NCI-H1105 (cell line): ENCODE measurements at regions not wholly inside any gene's neighbourhood (a gene's known extent, or its start where the extent isn't known, plus 50 kb on each side); places are given as distances from the start of the nearest gene placed in this dataset.

Source experiments
- DNase-seq: peaks from one replicate; lab custom pipeline; 2025; lab: John Stamatoyannopoulos, UW

DNA sequence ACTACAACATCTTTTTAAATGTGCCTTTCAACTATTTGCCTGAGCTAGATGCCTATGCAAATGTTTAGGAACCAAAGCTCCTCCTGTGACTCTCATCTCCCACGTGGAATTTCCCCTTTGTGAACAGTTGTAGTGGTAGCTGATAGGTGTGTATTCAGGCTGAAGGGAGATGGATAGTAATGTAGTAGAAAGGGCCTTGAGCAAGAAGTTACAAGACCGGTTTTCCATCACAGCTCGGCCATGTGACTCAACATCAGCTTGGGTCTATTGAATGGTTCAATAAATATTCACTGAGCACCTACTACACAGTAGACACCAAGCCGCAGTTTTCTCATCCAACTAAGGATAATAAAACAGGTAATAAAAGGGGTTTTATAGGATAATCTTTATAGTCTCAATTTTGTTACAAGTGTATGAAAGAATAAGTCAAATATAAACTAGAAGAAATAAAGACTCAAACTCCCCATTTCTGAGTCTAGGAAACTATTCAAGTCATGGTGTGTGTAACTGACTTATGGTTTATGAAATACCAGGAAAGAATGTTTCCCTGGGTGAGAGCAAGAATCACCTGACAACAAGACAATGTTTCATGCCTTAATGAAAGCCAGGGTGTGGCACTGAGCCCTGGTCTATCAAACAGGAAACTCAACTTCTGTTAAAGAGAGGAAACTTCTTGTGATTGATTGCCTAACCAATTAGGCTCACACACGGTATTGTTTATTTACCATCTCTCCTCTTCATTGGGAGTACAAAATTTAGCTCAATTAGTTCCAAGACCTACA, 187.1 kb upstream of the SPEF2 start:
- no peak for DNase-seq

DNA sequence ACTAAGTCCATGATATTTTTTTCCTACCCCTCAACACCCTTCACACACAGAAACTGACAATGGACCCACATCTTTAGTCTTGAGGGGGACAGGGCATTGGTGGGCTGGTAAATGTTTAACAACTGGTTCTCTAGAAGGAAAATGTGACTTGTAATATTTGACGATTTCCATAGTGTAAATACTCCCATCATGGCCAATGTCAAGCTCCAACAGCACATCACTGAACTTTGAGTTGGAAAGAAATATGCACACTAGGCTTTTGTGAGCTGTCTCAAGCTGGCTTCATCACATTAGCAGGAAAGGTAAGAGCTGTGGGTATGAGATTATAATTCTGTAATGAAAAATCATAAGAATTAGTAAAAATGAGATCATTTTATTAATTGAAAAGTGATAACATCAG, 189.9 kb upstream of the PRLR start:
- no peak for DNase-seq

DNA sequence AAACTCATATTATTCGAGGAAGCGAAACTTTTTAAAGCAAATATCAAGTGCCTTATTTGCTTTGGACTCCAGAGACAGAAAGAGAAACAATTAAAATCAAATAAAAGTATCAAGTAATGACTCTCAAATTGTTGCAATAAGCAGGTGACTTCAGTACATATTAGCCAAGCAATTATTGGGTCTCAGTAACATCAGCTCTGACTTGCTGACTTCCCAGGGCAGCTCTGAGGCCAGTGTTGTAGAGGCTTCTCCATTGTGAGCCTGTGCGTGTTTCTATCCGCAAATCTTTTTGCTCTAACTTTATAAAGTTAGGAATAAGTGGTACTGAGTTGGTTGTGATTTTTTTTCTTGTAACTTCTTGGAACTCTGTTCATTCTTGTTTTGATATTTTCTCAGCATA, 186.8 kb upstream of the PRLR start:
- no peak for DNase-seq

DNA sequence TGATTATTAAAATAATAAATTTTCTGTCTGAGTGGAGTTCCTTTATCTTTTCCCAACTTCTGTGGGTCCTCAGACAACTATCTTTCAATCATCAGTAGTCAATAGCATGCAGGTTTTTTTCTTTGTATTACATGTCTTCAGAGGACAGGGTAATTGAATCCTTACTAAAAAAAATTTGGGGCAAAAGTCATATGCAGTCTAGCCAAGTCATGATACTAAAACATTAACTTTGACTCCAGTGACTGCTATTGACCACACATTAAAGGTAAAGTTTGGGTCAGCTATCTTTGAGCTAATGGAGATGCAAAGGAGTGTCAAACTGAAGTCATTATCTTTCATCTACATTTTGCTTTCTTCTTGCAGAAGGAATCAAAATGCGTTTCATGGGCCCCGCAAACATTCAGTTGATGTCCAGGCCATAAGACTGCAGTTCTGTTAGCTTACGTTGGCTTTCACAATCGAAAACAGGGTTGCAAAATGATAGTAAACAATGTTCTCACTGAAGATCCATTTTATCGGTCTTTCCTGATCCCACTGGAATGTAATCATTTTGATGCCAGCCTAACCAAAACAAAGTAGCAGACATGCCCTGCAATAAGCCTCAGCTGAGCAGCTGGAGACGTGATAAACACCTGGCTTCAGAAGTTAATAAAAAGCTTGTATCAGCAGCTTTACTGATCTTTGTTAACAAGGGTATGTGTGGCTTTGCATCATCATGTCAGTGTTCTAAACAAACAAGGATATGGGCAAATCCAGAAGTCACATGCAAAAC, 186.1 kb upstream of the PRLR start:
- no peak for DNase-seq

DNA sequence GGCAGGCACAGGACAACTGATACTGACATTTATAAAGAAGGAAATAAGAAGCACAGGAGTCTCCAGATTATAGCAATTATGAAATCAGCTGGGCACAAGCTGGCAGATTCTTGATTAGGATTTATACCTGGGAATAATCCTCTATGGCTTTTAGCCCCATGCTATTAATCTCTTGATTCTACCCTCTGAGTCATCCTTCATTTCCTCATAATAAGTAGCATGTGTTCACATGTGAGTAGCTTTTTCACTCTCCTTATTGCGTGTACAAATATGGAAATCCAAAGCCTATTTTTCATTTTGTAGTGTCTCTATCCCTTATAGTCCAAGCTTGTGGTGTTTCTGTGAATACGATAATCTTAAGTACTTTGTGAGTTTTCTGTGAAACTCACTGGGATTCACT, 185.0 kb upstream of the PRLR start:
- no peak for DNase-seq

DNA sequence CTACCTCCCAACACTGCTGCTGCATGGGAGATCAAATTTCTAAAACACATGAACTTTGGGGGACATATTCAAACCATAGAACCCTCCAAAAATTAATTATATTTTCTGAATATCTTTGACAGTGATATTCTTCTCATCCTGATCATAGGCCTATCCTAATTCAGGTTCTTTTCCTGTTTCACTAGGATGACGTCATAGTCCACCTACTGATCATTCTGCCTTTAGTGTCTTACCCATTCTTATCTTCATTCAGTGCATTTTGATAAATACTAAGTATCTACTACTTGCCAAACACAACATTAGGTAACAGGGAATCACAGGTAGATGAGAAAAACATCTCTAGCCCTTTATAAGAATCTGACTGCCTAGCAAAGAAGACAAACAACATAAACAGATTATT, 179.1 kb upstream of the PRLR start:
- DNase-seq = no peak

DNA sequence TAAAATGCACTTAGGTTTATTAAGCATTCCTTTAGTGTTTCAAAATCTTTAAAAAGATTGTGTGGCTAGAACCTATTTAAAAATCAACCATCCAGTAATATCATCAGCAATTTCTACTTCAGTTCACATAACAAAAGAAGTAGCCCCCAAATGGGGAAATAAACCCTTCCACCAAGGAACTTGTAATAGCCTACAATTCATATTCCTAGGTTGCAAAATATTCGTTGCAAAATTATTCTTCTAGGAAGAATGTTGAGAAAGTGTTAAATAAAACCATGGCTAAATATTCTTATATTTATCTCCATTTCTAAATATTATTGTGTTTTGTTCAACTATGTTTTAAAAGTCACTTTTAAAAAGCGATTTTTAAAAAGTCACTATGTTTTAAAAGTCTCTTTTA, 177.9 kb upstream of the PRLR start:
- DNase-seq = no peak

DNA sequence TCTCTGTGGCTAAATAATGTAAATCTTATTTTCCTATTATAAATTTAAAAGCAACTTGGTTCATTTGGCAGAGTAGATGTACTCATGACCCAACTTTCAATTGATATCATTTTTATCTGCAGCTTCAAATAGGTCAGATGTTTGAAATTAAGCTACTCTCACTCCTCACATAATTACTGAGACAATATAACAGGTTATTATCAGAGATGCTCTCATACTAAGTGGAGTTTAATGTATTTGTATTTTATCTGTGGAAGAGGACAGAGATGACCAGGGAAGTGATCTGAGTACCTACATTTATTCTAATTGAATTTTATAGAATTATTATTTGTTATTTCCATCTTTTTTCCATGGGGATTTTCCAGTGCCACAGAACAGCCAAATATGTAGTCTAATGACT, 177.4 kb upstream of the PRLR start:
- DNase-seq = no peak

DNA sequence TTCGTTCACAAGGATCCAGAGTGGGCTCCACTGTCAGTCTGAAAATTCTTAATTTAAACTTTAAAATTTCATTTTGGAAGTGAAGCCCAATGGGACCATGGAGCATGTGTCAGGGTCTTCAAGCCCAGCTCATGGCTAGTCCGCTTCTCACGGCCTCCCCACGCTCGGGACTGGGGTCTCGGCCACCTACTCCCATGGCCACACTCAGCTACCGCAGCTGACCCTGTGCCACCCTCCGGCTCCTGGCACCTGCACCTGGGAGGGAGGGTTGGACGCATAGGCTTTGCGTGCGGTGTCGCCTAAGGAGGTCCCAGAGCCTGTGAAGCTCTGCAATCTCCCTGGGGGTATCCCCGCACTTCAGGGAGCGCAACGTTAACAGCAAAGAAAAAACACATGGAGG, 175.7 kb upstream of the PRLR start:
- DNase-seq = no peak

DNA sequence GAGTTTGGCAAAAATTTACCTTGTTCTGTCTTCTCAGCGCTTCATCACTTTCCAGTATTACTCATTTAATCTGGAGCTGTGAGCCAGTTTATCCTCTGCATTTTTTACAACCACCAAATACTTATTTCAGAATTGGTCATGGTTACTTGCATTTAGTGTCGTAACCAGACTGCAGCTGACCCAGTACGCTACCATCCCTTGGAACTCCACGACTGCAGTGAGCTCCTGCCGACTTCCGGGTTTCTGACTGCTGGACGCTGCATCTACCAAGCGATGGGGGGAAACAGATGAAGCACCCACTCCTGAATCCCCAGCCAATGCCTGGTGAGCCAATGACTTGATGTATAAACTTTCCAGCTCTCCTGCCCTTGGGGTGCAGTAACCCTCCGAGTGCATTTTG, 174.4 kb upstream of the PRLR start:
- no peak for DNase-seq

DNA sequence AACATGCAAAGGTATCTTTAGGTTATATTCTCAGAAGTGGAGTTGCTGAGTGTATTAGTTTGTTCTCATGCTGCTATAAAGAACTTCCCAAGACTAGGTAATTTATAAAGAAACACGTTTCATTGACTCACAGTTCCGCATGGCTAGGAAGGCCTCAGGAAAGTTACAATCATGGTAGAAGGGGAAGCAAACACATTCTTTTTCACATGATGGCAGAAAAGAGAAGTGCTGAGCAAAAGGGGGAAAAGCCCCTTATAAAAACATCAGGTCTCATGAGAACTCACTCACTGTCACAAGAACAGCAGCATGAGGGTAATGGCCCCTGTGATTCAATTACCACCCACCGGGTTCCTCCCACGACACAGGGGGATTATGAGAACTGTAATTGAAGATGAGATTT, 163.6 kb upstream of the PRLR start:
- no peak for DNase-seq

DNA sequence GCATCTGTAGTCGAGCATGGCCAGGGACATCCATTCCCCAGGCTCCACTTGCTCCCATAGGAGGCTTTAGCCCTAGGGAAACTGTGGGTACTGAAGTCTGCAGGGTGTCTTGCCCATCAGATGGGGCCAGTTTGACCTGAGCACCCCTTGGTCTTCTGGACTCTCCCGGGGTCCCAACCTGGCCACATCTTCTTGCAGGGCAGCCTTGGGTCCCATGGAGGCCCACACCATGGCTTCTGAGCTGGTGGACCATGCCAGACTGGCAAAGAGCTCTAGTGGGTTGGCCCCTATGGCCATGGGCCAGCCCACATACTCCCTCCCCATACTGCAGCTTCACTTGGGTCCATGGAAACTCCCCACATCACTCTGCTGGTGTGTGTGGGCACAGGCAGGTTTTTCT, 154.4 kb upstream of the PRLR start:
- DNase-seq = no peak

DNA sequence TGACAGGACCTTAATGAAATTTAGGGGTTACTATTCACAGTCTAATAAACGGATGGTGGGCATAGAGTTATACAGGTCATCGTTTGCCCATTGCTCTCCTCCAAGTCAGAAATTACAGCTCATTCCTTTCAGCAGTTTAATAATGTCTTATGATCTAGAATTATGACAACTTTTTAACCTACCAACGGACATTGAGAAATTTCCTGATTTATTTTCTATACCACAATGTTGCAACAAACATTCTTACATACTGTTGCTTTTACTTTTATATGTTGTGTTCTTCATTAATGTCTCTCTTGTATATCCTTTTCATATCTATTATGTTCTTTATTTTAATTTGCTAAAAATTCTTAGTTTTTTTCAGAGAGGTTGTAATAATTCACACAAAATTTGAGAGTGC, 152.8 kb upstream of the PRLR start:
- no peak for DNase-seq

DNA sequence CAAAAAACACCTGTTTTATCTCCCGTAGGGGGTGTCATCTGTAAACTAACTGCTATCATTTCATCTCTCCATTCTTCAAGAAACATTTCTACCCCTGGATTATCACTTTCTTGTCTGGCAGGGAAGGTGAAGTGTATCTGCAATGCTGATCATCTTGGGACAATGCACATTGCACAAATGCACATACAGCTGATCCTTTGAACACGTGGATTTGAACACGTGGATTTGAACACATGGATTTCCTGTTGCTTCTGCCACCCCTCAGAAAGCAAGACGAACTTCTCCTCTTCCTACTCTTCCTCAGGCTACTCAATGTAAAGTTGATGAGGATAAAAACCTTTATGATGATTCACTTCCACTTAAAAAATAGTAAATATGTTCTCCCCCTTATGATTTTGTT, 147.4 kb upstream of the PRLR start:
- no peak for DNase-seq

DNA sequence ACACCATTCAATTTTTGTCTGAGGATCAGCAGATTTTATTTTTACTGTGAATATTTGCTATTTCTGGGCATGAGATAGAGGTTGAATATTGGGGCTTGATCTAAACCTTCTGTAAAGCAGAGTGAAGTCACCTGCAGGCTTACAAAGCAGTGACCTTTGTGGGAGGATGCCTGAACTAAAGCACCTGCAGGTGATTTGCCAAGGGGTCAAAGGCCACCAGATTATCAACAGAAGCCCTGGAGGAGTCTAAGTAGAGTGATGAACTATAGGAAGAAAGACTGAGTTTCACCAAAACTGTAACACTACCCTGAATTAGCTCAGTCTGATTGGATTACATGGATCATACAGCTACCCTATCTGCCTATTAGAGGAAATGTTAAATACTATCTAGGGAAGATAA, 144.3 kb upstream of the PRLR start:
- no peak for DNase-seq

DNA sequence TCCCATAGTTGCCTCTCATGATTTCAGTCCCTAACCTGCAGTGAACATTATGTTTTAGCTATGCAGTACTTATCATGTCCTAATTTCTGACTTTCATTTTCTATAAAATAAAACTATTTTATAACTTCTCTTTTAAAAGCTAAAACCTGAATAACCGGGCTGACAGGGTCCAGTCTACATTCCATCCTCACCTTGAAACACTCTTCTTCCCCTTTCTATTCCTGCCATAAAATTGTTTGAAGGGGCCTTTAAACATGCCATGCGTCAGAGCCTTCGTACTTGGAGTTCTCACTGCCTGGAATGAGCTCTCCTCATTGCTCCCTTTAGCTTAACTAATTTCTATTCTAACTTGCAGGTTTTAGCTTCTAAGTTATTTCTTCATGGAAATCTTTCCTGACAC, 143.0 kb upstream of the PRLR start:
- no peak for DNase-seq

DNA sequence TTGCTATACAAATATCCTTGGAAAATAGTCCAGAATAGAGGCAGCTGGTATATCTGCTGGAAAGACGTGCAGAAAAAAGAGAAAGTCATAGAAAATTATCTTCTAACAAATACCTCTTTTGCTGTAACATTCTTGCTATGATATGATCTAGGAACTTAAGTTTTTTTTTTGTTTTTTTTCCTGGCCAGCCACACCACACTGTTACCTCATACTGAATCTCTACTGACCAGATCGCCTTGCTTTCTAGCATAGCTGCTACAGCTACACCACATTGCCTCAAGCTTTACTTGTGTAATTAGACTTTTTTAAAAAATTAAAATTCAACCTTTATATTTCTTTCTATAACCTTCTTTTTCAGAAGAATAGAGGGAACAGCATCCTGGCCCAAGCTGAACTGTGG, 142.2 kb upstream of the PRLR start:
- no peak for DNase-seq

DNA sequence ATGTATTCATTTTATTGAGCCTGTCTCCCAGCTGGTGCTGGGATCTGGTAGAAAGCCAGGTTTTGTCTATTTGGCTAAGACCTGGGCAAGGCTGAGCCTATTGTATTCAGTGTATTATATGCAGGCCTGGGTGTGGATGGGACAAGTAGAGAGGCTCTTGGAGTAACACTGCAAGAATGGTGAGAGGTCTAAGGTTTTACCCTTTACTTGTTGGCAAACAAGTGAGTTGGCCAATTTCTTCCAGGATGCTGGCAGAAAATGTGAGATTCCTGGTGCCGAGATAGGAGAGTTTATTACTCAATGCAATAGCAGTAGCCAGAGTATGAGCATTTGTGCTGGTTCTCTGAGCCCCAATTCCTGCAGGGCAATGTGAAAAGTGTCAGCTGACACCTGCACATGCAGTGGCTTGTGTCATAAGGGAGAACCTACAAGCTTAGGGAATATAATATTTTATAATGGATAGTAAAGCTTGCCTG, 141.7 kb upstream of the PRLR start:
- no peak for DNase-seq

DNA sequence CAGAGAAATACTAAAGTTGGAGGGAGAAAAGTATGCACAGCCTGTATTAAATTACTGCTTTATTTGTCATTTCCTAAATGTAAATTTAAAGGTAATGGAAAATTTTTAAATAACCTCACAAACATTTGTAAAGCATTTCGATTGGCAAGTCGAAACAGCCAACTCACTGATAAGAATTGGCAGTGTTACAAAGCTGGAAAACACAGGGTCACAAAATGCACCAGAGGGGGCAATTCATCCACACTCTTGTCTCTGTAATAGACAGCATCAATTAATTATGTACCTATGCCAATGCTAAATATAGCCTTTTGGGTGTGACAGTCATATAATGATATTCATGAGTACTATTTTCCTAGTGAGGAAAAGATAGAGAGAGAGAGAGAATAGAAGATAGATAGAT, 140.6 kb upstream of the PRLR start:
- DNase-seq = no peak

DNA sequence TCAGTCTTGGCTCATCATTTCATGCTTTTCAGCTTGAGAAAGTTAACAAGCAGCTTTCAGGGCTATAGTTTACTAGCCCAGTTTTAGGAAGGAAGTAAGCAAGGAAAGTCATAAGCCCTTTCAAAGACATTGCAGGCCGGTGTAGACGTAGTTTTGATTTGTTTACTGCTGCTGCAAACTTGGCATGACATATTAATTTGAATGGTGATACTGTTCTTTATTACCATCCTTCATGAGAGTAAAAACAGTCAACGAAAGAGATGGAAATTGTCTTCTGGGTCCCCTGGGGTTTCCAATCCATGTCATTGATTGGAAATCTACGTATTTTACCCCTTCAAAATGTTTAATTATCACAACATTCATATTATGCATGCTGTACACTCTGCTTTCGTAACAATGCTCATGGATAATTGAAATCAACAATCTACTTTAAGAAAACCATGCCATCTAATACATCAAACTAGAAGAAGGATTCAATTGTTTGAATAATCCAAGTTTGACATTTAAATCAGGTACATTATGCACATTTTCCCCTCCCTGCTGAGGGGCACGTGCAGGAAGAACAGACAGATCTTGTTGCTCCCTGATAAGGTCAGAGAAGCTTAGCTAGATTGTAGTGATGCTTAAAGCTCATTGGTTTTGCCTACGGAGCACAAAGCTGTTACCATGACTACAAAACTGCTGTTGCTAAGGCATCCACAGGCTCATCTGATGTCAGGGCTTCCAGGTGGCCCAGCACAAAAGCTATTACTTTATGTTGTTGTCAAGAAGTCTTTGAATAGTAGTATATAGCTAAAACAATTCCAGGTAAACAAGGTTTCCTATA, 139.9 kb upstream of the PRLR start:
- peak; percentile 18 for DNase-seq

DNA sequence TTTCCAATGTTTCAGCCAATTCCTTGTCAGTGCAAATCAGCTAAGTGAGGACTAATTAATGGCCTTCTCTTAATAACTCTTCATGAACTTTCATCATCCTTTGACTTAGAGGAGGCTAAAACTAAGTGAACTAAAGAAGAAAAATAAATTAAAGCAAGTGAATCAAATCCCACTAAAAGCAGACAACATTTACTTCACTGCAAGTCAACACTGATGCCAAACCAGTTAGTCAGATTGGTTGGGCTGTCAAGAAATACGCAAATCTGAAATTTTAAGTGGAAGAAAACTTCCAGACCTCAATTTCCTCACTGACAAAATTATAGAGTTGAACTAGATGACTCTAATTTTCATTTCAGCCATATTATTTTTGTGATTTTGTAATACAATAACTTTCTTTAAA, 137.2 kb upstream of the PRLR start:
- DNase-seq = no peak

DNA sequence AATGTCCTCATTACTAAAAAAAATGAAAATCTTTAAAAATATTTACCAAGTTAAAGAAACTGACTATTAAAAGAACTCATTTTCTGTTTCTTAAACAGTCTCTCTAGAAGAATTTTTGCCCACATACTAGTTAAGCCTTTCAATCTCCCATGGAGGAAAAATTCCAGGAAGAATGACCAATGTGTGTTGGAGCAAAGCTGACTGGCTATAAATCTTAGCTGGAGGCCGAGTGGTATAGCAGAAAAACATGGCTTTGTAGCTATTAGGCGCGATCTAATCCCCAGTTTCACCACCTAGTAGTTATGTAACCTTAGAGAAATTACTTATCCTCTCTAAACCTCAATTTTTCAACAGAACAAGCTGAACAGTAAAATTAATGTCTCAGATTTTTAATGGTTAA, 135.5 kb upstream of the PRLR start:
- no peak for DNase-seq

DNA sequence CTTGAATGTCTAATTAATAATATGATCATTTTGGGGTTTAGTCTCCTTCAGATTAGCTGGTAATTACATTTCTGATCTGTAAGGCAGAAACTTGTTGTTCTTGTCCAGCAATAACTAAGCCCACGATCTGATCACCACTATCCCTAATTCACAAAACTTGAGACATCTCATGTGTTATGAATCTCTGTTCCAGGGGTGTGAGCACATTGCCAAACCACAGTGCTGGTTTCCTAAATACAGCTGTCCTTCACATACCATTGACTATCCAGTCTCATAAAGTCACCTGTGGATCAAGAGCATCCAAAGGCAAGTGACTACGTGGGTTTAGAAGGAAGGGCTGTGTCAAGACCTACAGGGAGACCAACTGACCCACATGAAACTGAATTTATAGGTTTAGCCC, 134.1 kb upstream of the PRLR start:
- DNase-seq = no peak
